Activated CD8-positive, alpha-beta T cell treated with anti-CD3 and anti-CD28 coated beads for 36 hours (primary cell): ENCODE measurements at regions not wholly inside any gene's neighbourhood (a gene's known extent, or its start where the extent isn't known, plus 50 kb on each side); places are given as distances from the start of the nearest gene placed in this dataset.

Source experiments
- ATAC-seq: fragments of 200-7000 bp; cut with Tn5 transposase; one replicate; pipeline ENCODE4 v1.10.0; 2021; ENCODE audit warnings: mild to moderate bottlenecking, moderate library complexity
- CTCF ChIA-PET: fragments of 350-600 bp; sonication (Branson Sonifier 250); formaldehyde crosslinking; loops from one replicate; lab custom pipeline; 2021; ENCODE audit warnings: antibody characterized with exemption; lab: Charles Lee
- POLR2A ChIA-PET: fragments of 350-600 bp; sonication (Branson Sonifier 250); formaldehyde crosslinking; loops from one replicate; lab custom pipeline; 2021; ENCODE audit warnings: antibody characterized with exemption; lab: Charles Lee
- DNase-seq: peaks from one replicate; pipeline ENCODE4 v3.0.0-alpha.2; 2020
- H3K27ac Mint-ChIP-seq: one replicate; pipeline ENCODE4 v1.8.0; 2021; ENCODE audit warnings: mild to moderate bottlenecking, mixed read lengths
- H3K27me3 Mint-ChIP-seq: one replicate; pipeline ENCODE4 v1.8.0; 2021; ENCODE audit warnings: mixed read lengths
- H3K36me3 Mint-ChIP-seq: one replicate; pipeline ENCODE4 v1.8.0; 2021; ENCODE audit warnings: low read depth, mixed read lengths
- H3K4me1 Mint-ChIP-seq: one replicate; pipeline ENCODE4 v1.8.0; 2021; ENCODE audit warnings: low read depth, mixed read lengths
- H3K4me3 Mint-ChIP-seq: one replicate; pipeline ENCODE4 v1.8.0; 2021; ENCODE audit warnings: mild to moderate bottlenecking, moderate library complexity, mixed read lengths
- H3K9me3 Mint-ChIP-seq: one replicate; pipeline ENCODE4 v1.8.0; 2021; ENCODE audit warnings: mixed read lengths
- CTCF ChIP-seq: fragments of 200-600 bp; IDR thresholded peaks from one replicate; pipeline ENCODE4 v1.8.0; 2022; ENCODE audit warnings: antibody characterized with exemption, mild to moderate bottlenecking
- intact Hi-C: fragments of 100-400 bp; cut with micrococcal nuclease; formaldehyde crosslinking; loops from one replicate; pipeline ENCODE4 v1.10.0; 2022

- CTCF ChIA-PET = no interaction called here
- DNase-seq = no peak
- Mint-ChIP-seq H3K4me1 (no peaks in the 10 kb centered on the region), H3K27me3 (peaks cover 12% of the 10 kb centered on the region), H3K27ac (no peak overlapping the region), H3K9me3 (no peaks in the 10 kb centered on the region), H3K36me3 (no peaks in the 10 kb centered on the region), H3K4me3 (no peak overlapping the region)
- POLR2A ChIA-PET = no interaction called here
- intact Hi-C loops = no loop called here
- TF ChIP-seq CTCF = no peak
- no peak for ATAC-seq
Observed at GRCh38 chr4:3707423-3708102, 58.6 kb upstream of the ADRA2C start.

- H3K9me3 Mint-ChIP-seq = no peaks in the 10 kb centered on the region
- intact Hi-C loops = no loop called here
- POLR2A ChIA-PET = no interaction called here
- no peaks in the 10 kb centered on the region for H3K4me1 Mint-ChIP-seq
- no peaks in the 10 kb centered on the region for H3K36me3 Mint-ChIP-seq
- H3K27me3 Mint-ChIP-seq = peaks cover 12% of the 10 kb centered on the region
- CTCF ChIA-PET = no interaction called here
- H3K4me3 Mint-ChIP-seq = no peak overlapping the region
- no peak for DNase-seq
- TF ChIP-seq CTCF = no peak
- no peak overlapping the region for H3K27ac Mint-ChIP-seq
- no peak for ATAC-seq
Observed at GRCh38 chr4:3706565-3707422, 59.4 kb upstream of the ADRA2C start.

DNA sequence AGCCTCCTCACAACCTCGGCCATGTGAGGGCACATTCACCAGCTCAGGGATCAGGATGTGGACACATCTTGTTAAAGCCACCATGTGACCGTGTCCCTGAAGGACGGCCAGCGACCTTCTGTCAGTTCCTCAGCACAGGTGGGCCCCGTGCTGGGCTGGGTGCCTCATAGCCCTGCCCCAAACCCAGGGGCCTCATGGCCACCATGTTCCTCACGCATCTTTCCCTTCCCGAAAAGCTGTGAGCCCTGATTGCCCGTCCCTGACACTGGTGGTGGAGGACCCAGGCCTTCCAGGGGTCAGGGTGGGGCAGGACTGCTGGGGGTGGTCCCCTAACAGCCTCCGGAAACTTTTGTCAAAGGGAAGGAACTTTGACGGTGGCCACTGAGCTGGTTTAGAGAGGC, 60.1 kb upstream of the ADRA2C start:
- Mint-ChIP-seq H3K27me3 (peaks cover 12% of the 10 kb centered on the region), H3K4me1 (no peaks in the 10 kb centered on the region), H3K9me3 (no peaks in the 10 kb centered on the region), H3K36me3 (no peaks in the 10 kb centered on the region), H3K27ac (no peak overlapping the region), H3K4me3 (no peak overlapping the region)
- ChIA-PET CTCF (no interaction called here), POLR2A (no interaction called here)
- TF ChIP-seq CTCF = no peak
- no peak for ATAC-seq
- no peak for DNase-seq
- intact Hi-C loops = no loop called here

DNA sequence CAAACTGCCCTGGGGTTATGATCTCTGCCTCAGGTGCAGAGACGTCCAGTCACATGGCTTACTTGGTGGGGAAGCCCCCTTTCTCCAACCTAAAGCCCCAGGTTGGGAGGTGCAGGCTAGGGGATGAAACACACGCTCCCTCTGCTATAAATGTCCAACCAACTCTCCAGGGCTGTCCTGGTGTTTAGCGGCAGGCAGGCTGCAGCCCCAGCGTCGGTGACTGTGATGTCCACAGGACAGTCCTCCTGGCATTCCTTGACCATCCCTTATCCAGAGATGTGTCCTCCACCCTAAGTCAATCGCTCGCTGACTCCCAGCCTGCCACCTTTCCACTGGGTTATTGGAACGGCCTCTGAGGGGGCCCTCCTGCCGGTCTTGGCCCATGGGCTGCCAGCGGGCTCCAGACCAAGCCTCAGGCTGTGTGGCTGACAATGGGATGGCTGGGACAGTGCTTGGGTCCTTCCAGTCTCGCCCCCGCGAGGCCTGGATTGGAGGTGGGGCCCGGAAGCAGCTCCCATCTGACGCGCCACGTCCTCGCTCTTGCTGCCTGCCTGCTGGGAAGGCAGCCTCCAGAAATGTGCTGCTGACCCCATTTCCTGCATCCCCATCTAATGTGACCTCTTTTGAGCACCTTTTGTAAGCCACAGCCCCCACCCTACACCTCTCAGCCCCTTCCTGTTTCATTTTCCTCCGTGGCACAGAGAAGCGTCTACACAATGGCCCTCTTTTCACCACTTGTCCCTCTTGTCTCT, 60.8 kb upstream of the ADRA2C start:
- ChIA-PET CTCF (no interaction called here), POLR2A (no interaction called here)
- Mint-ChIP-seq H3K9me3 (no peaks in the 10 kb centered on the region), H3K27ac (no peak overlapping the region), H3K4me3 (no peak overlapping the region), H3K27me3 (peaks cover 12% of the 10 kb centered on the region), H3K36me3 (no peaks in the 10 kb centered on the region), H3K4me1 (no peaks in the 10 kb centered on the region)
- ATAC-seq = no peak
- TF ChIP-seq CTCF = no peak
- intact Hi-C loops = no loop called here
- no peak for DNase-seq
